DND-41 (cell line): ENCODE measurements at regions not wholly inside any gene's neighbourhood (a gene's known extent, or its start where the extent isn't known, plus 50 kb on each side); places are given as distances from the start of the nearest gene placed in this dataset.

ENCODE experiments used
- ATAC-seq: fragments of 200-7000 bp; cut with Tn5 transposase; 3 replicates; pipeline ENCODE4 v1.9.1; 2021; ENCODE audit warnings: low read depth; ENCODE audit not compliant: insufficient read depth
- DNase-seq: peaks from one replicate; pipeline ENCODE4 v3.0.0-alpha.2; 2020
- H2AFZ ChIP-seq: 2 replicates; pipeline ENCODE4 v1.6.0; 2012; ENCODE audit warnings: low read depth, low read length
- H3K27ac ChIP-seq: 2 replicates; pipeline ENCODE4 v1.5.1; 2012; ENCODE audit warnings: low read length, inconsistent platforms
- H3K27me3 ChIP-seq: fragments of 200-600 bp; sonication (generic); 2 replicates; pipeline ENCODE4 v1.6.0; 2012; ENCODE audit warnings: low read length, mild to moderate bottlenecking, inconsistent platforms; ENCODE audit not compliant: insufficient read depth, poor library complexity
- H3K36me3 ChIP-seq: 2 replicates; pipeline ENCODE4 v1.5.1; 2012; ENCODE audit warnings: low read length, inconsistent platforms; ENCODE audit not compliant: insufficient read depth
- H3K4me1 ChIP-seq: 2 replicates; pipeline ENCODE4 v1.5.1; 2012; ENCODE audit warnings: mild to moderate bottlenecking, low read length; ENCODE audit not compliant: insufficient read depth
- H3K4me2 ChIP-seq: 2 replicates; pipeline ENCODE4 v1.6.0; 2012; ENCODE audit warnings: mild to moderate bottlenecking, moderate library complexity, low read length, inconsistent platforms; ENCODE audit not compliant: insufficient read depth
- H3K4me3 ChIP-seq, 2 experiments: fragments of 200-600 bp in 1 of 2; shearing (Covaris generic) in 1 of 2; 2 replicates each; pipeline ENCODE4 v1.5.1; 2012 to 2016; ENCODE audit warnings: inconsistent platforms in 2 of 2, low read length in 2 of 2, mild to moderate bottlenecking in 2 of 2, low read depth in 1 of 2, moderate library complexity in 1 of 2
- H3K79me2 ChIP-seq: 2 replicates; pipeline ENCODE4 v1.6.0; 2012; ENCODE audit warnings: low read length, inconsistent platforms; ENCODE audit not compliant: insufficient read depth
- H3K9ac ChIP-seq: 2 replicates; pipeline ENCODE4 v1.6.0; 2012; ENCODE audit warnings: low read depth, mild to moderate bottlenecking, inconsistent platforms, low read length, moderate library complexity
- H3K9me3 ChIP-seq: 2 replicates; pipeline ENCODE4 v1.5.1; 2012; ENCODE audit warnings: low read length, moderate library complexity, mild to moderate bottlenecking, inconsistent platforms; ENCODE audit not compliant: insufficient read depth, severe bottlenecking
- H4K20me1 ChIP-seq: 2 replicates; pipeline ENCODE4 v1.6.0; 2012; ENCODE audit warnings: low read length; ENCODE audit not compliant: insufficient read depth
- CTCF ChIP-seq: IDR thresholded peaks from 2 replicates; pipeline ENCODE4 v1.5.1; 2012; ENCODE audit warnings: borderline replicate concordance, low read length, moderate library complexity, mild to moderate bottlenecking; ENCODE audit not compliant: poor library complexity, severe bottlenecking; ENCODE audit errors: extremely low read depth
- EZH2 ChIP-seq: IDR thresholded peaks from 3 replicates; pipeline ENCODE4 v1.6.1; 2012; ENCODE audit warnings: borderline replicate concordance, low read depth, mild to moderate bottlenecking, moderate library complexity, low read length, inconsistent platforms; ENCODE audit not compliant: severe bottlenecking

GRCh38 chr5:115394531-115394930 is 98.1 kb upstream of the CCDC112 start:
- H3K79me2 ChIP-seq: no peaks in the 10 kb centered on the region
- DNase-seq (no peak), ATAC-seq (no peak)
- no peak overlapping the region for H2AFZ ChIP-seq
- H4K20me1 ChIP-seq: no peaks in the 10 kb centered on the region
- TF ChIP-seq CTCF (no peak), EZH2 (no peak)
- no peak overlapping the region for H3K4me3 ChIP-seq
- H3K4me2 ChIP-seq: no peak overlapping the region
- no peaks in the 10 kb centered on the region for H3K4me1 ChIP-seq
- H3K27ac ChIP-seq: no peak overlapping the region
- no peak overlapping the region for H3K9ac ChIP-seq
- H3K27me3 ChIP-seq: no peaks in the 10 kb centered on the region
- no peaks in the 10 kb centered on the region for H3K36me3 ChIP-seq
- no peaks in the 10 kb centered on the region for H3K9me3 ChIP-seq

- no peaks in the 10 kb centered on the region for H3K36me3 ChIP-seq
- H3K4me3 ChIP-seq: no peak overlapping the region
These were observed 96.8 kb upstream of the CCDC112 start for GRCh38 chr5:115393239-115393638.

GRCh38 chr5:115392611-115393010 is 96.2 kb upstream of the CCDC112 start:
- H3K36me3 ChIP-seq: no peaks in the 10 kb centered on the region
- no peaks in the 10 kb centered on the region for H3K27me3 ChIP-seq
- H4K20me1 ChIP-seq: no peaks in the 10 kb centered on the region
- TF ChIP-seq CTCF (no peak), EZH2 (no peak)
- no peak overlapping the region for H3K4me2 ChIP-seq
- no peak overlapping the region for H3K9ac ChIP-seq
- no peak overlapping the region for H2AFZ ChIP-seq
- no peak overlapping the region for H3K4me3 ChIP-seq
- H3K79me2 ChIP-seq: no peaks in the 10 kb centered on the region
- no peaks in the 10 kb centered on the region for H3K9me3 ChIP-seq
- DNase-seq (no peak), ATAC-seq (no peak)
- no peak overlapping the region for H3K27ac ChIP-seq
- no peaks in the 10 kb centered on the region for H3K4me1 ChIP-seq

More at GRCh38 chr5:115393239-115393638, 96.8 kb upstream of the CCDC112 start:
- H3K79me2 ChIP-seq: no peaks in the 10 kb centered on the region
- H3K4me2 ChIP-seq: no peak overlapping the region
- TF ChIP-seq EZH2 (no peak), CTCF (no peak)
- no peak overlapping the region for H3K27ac ChIP-seq
- DNase-seq: no peak
- H2AFZ ChIP-seq: no peak overlapping the region
- H3K9me3 ChIP-seq: no peaks in the 10 kb centered on the region
- no peaks in the 10 kb centered on the region for H4K20me1 ChIP-seq
- no peaks in the 10 kb centered on the region for H3K4me1 ChIP-seq
- ATAC-seq: no peak
- H3K27me3 ChIP-seq: no peaks in the 10 kb centered on the region
- no peak overlapping the region for H3K9ac ChIP-seq

GRCh38 chr5:115391780-115392179 is 95.3 kb upstream of the CCDC112 start:
- no peak for ATAC-seq
- Histone ChIP-seq H3K27me3 (peaks cover 2% of the 10 kb centered on the region), H4K20me1 (no peaks in the 10 kb centered on the region), H3K4me1 (no peaks in the 10 kb centered on the region), H3K9ac (no peak overlapping the region), H3K4me2 (no peak overlapping the region), H3K4me3 (no peak overlapping the region), H3K79me2 (no peaks in the 10 kb centered on the region), H3K27ac (no peak overlapping the region), H3K36me3 (no peaks in the 10 kb centered on the region), H2AFZ (no peak overlapping the region), H3K9me3 (no peaks in the 10 kb centered on the region)
- TF ChIP-seq EZH2 (no peak), CTCF (no peak)
- no peak for DNase-seq
